ENCODE measurements at regions not wholly inside any gene's neighbourhood (a gene's known extent, or its start where the extent isn't known, plus 50 kb on each side); places are given as distances from the start of the nearest gene placed in this dataset.
"Not testable (repeated sequence)": the region's sequence is repeated elsewhere in the genome, so short reads cannot be mapped to it uniquely, and the experiment has no call there.

GRCh38 chr1:67540733-67541125 is 110.5 kb upstream of the SERBP1 start:
- no peaks in the 10 kb centered on the region for H3K27me3 Mint-ChIP-seq (ENCODE audit: low read depth)
- no peak overlapping the region for H3K27ac Mint-ChIP-seq
- no peak for TF ChIP-seq CTCF (IDR thresholded peaks at IDR 0.05; ENCODE audit: unreplicated experiment in 3 of 3)
- H3K9me3 Mint-ChIP-seq: no peaks in the 10 kb centered on the region
- H3K36me3 Mint-ChIP-seq (ENCODE audit: low read depth): no peaks in the 10 kb centered on the region
- H3K4me1 Mint-ChIP-seq: peaks cover 8% of the 10 kb centered on the region
- H3K4me3 Mint-ChIP-seq: no peak overlapping the region

- H3K4me3 Mint-ChIP-seq: no peak overlapping the region
- no peaks in the 10 kb centered on the region for H3K36me3 Mint-ChIP-seq (ENCODE audit: low read depth)
- no peaks in the 10 kb centered on the region for H3K9me3 Mint-ChIP-seq
- no peaks in the 10 kb centered on the region for H3K27me3 Mint-ChIP-seq (ENCODE audit: low read depth)
- no peak overlapping the region for H3K27ac Mint-ChIP-seq
- H3K4me1 Mint-ChIP-seq: peaks cover 7% of the 10 kb centered on the region
- no peak for TF ChIP-seq CTCF (IDR thresholded peaks at IDR 0.05; ENCODE audit: unreplicated experiment in 3 of 3)
Measured at GRCh38 chr1:67542747-67543146, 112.5 kb upstream of the SERBP1 start.

- Mint-ChIP-seq H3K4me3 (no peak overlapping the region), H3K4me1 (peaks cover 6% of the 10 kb centered on the region), H3K27me3 (ENCODE audit: low read depth) (no peaks in the 10 kb centered on the region), H3K36me3 (ENCODE audit: low read depth) (no peaks in the 10 kb centered on the region), H3K9me3 (peaks cover 2% of the 10 kb centered on the region), H3K27ac (no peak overlapping the region)
- no peak for TF ChIP-seq CTCF (IDR thresholded peaks at IDR 0.05; ENCODE audit: unreplicated experiment in 3 of 3)
Measured at GRCh38 chr1:67544921-67545320, 114.7 kb upstream of the SERBP1 start.

GRCh38 chr1:67545364-67545763 is 115.2 kb upstream of the SERBP1 start:
- Mint-ChIP-seq H3K4me3 (no peak overlapping the region), H3K27me3 (ENCODE audit: low read depth) (no peaks in the 10 kb centered on the region), H3K9me3 (peaks cover 2% of the 10 kb centered on the region), H3K36me3 (ENCODE audit: low read depth) (no peaks in the 10 kb centered on the region), H3K27ac (no peak overlapping the region), H3K4me1 (peaks cover 2% of the 10 kb centered on the region)
- TF ChIP-seq CTCF (IDR thresholded peaks at IDR 0.05; ENCODE audit: unreplicated experiment in 3 of 3): no peak

- no peak overlapping the region for H3K4me3 Mint-ChIP-seq
- H3K4me1 Mint-ChIP-seq: peaks cover 13% of the 10 kb centered on the region
- no peaks in the 10 kb centered on the region for H3K36me3 Mint-ChIP-seq (ENCODE audit: low read depth)
- H3K9me3 Mint-ChIP-seq: peaks cover 6% of the 10 kb centered on the region
- no peak overlapping the region for H3K27ac Mint-ChIP-seq
- H3K27me3 Mint-ChIP-seq (ENCODE audit: low read depth): peaks cover 11% of the 10 kb centered on the region
- no peak for TF ChIP-seq CTCF (IDR thresholded peaks at IDR 0.05; ENCODE audit: unreplicated experiment in 3 of 3)
Measured at GRCh38 chr1:67551375-67551774, 121.2 kb upstream of the SERBP1 start.

GRCh38 chr1:67552336-67552759 is 122.1 kb upstream of the SERBP1 start:
- Mint-ChIP-seq H3K4me1 (peaks cover 18% of the 10 kb centered on the region), H3K27me3 (ENCODE audit: low read depth) (peaks cover 11% of the 10 kb centered on the region), H3K36me3 (ENCODE audit: low read depth) (no peaks in the 10 kb centered on the region), H3K4me3 (no peak overlapping the region), H3K27ac (no peak overlapping the region), H3K9me3 (peaks cover 6% of the 10 kb centered on the region)
- no peak for TF ChIP-seq CTCF (IDR thresholded peaks at IDR 0.05; ENCODE audit: unreplicated experiment in 3 of 3)

GRCh38 chr1:67554204-67554603 is 124.0 kb upstream of the SERBP1 start:
- not testable (repeated sequence) for H3K36me3 Mint-ChIP-seq (ENCODE audit: low read depth); H3K9me3 Mint-ChIP-seq; H3K4me3 Mint-ChIP-seq; H3K27ac Mint-ChIP-seq
- H3K27me3 Mint-ChIP-seq (ENCODE audit: low read depth): peaks cover 11% of the 10 kb centered on the region
- peaks cover 19% of the 10 kb centered on the region for H3K4me1 Mint-ChIP-seq
